HG03175 (cell line): ENCODE measurements at regions not wholly inside any gene's neighbourhood (a gene's known extent, or its start where the extent isn't known, plus 50 kb on each side); places are given as distances from the start of the nearest gene placed in this dataset.

Experiments
- ATAC-seq: cut with Tn5 transposase; IDR thresholded peaks from one replicate; pipeline ENCODE4 v1.9.1; 2021; ENCODE audit warnings: mild to moderate bottlenecking, moderate library complexity; ENCODE audit not compliant: unreplicated experiment

DNA sequence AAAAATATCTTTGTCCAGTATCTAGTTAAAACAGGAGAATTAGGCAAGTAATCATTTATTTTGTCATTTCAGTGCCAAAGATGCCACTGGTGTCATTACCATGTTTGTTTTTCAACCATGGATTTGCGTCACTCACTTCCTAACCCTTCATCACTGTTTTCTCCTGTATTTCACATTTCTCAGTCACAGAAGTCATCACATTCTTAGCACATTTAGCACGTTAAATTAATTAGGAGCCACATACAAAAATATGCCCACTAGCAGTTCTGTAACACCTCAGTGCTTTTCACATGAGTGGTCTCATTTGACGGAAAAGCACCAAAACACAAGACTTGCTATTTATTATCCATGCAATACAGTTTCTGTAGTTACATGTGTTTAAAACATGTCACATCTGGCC lies 546.0 kb downstream of the METTL15 start:
- no peak for ATAC-seq

DNA sequence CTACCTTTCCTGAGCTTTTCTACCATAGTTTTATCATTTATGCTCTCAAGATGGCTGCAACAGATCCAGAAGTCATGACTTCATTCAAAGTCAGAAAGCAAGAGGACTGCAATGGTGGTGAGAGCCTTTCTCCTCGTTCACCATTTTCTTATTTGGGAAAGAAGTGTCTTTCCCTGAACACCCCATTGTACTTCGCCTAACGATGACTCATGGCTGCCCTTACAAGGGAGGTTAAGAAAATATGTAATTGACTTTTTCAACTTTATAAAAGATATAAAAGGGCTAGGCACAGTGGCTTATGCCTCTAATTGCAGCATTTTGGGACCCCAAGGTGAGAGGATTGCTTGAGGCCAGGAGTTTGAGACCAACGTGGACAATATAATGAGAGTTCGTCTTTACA lies 541.7 kb downstream of the METTL15 start:
- no peak for ATAC-seq

DNA sequence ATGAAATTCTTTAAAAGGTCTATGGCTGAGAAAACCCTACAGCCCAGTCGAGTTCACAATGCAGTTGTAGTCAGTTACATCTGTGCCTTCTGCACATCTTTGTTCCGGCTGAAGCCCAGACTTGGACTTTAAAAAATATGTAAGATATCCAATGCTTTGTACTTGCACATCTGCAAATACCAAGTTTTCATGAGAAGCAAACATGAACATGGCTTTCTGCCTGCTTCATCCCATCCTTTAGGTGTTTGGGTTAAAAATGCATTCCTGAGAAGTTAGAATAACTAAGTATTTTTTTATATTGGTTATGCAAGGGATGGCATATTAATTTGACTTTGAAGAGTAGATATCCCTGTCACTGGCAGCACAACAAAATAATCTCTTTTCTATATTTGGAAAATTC lies 528.4 kb downstream of the METTL15 start:
- ATAC-seq = no peak

DNA sequence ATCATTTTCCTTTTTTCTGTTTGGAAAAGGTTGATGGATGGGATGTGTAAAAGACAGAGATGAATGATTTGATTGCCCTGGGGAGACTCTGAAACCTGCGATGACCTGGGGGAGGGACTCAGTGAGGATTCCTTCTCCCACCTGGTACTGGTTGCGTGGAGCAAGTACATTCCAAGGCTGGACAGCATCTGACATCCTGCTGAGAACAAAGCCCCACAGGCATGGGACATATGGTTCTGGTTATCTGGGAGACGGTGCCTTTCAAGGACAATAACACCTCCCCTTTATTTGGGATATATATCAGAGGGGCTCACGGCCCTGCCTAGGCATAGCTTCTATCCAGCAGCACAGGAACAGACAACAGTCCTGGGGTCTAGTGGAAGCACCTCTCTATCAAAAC lies 527.8 kb downstream of the METTL15 start:
- ATAC-seq = no peak

DNA sequence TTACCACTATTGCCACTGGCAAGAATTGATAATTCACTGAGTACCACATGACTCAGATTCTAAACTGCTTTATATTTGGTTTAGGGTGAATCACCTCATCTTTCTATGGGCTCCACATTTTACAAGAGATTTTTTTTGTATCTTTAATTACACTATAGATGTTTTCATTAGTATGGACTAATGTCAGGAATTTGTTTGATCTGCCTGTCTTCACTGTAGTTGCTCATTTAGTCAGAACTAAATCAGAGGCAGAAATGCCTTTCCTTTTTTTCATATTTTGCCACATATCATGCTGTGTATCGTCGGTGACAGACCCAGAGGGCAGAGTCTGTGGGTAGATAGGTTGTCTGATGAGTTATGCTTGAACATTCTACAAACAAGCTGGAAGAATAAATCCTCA lies 524.1 kb downstream of the METTL15 start:
- no peak for ATAC-seq

DNA sequence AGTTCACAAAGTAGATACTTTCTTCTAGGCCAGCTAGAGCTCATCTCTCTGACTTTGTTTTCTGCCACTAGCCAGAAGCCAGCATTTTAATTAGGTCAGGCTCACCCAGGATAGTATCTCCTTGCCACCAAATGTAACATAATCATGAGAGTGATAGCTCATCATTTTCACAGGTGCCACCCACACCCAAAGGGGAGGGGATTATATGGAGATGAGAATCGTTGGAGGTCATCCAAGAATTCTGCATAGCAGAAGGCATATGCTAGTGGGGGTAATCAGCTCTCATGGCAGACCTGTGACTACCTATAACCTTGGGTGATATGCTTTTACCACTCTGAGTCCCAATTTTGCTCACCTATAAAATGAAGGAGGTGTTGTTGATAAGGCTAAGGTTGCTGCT lies 523.0 kb downstream of the METTL15 start:
- ATAC-seq = no peak

DNA sequence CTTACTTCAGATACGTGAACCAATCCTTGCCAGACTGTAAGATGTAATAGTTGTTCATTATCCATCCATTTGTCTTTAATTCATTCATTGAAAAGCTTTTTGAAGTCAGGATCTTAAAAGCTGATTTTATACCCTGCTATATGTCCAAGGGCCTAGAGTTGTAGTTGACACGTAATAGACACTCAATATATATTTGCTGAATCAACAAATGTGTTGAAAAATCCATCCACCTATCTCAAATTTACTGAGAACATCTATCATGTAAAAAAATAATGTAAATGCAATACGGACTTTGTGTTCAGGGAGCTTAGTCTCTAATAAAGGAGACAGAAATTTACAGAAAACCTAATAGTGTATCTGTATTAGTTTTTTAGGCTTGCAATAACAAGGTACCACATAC lies 521.0 kb downstream of the METTL15 start:
- no peak for ATAC-seq

DNA sequence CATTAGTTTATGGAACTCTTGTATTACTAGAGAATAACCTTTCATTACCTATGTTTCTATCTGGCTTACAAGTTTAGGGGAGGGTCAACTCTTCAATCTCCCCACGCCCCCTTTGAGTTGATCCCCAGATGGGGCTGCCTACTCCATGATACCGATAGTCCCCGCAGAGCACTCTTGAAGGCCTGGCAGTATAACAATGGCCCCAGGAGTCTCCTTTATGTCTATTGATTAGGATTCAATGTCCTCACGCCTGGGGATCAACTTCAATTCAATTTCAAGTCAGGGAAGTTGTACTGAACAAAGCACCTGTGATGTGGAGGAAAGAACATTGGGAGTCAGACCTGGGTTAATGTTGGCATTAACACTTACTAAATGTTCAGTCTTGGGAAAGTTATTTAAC lies 520.2 kb downstream of the METTL15 start:
- ATAC-seq = no peak

DNA sequence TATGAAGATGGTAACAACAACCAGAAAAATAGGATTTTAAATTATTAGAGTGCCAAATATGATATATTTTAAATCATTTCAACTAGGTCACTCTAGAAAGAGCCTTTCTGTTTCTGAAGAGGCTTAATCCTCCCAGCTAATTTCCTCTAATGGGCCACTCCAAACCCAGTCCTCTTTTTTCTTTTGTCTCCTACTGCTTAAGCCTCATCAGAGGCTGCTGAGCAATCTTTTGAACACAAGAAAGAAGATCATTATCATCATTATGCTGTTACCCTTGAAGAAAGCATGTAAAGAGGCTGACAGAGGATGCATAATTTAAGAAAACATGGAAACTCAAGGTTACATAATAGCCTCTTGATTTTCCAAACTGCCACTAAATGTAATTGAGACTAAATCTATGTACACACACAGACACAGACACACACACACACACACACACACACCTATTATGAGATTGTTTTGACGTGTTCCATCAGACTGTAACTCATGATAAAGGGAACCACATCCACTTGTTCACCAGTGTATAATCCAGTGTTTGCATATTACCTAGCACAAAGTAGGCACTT lies 519.6 kb downstream of the METTL15 start:
- no peak for ATAC-seq

DNA sequence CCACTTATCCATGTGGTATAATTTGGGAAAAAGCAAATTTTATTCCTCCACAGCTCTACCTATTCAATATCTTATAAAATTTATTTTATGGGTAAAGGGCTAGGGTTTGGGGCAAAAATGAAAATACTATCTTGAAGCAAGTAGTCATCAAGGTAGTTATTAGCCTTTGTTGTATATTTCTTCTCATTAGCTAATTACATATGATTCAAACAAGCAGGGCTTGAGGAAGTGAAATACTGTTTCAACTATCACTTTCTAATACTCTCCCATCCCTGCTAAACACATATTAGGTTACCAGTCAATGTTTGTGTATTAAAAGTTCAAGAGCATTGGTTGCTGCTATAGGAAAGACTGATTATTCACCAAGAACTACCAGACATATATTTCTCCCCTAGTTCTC lies 517.3 kb downstream of the METTL15 start:
- ATAC-seq = no peak

DNA sequence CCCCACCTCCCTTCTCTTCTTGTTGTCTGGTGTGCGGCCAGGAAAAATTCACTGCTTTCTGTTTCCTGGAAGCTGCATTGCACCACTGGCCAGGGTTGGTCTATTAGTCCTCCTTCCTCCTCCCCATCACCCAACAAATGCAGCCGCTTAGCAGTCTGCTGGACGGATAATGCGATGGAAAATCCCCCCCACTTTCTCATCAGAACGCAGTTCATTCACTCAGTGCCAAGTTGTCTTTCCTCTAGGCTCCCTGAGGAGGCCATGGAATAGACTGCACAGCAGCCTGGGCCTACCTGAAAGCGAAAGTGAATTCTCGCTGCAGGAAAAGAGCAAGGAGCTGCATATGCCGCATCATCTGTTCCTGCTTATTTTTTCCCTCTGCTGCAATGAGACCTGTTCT lies 513.6 kb downstream of the METTL15 start:
- no peak for ATAC-seq

DNA sequence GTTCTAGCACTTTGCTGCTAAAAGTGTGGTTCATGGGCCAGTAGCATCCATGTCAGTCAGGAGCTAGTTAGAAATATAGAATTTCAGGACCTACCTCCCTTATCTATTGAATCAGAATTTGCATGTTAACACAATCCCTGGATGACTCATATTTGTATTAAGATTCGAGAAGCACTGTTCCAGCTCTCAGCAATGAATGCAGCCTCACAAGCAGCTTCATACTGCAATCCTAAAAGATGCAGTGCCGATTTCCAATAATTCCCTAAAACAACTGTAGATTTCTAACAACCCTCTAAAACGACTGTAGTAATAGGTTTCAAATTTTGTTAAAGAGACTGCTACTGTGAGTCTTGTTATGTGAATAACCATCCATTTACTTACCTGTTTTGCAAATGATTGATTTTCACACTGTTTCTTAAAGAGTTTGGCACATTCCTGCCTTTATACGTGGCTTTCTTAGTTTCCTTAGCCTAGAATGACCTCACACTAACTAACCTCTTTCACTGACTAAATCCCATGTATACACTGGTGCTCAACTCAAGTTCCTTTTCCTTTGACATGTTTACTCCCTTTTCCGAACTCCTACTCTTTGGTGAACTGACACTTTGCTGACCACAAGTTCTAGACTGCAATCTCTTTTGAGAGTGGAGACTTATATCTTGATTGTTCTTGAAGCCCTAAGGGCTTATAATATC lies 511.8 kb downstream of the METTL15 start:
- no peak for ATAC-seq

DNA sequence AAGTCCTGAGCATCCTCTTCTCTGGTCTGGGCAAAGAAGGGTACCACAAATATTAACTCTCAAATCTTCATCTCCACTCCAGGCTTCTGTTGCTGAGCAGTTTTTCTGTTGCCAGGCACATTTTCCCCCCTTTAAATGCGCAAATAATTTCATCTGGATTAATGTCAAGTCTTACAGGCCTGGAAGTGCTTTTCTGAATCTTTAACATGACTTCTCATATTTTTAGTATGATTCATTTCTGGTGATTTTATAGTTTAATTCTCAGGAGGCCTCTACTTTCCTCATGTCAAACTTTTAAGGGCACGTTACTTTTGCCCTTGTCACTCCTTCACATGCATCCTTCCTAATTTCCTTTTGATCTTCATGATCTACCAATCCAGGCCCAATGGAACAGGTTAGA lies 510.2 kb downstream of the METTL15 start:
- ATAC-seq = no peak

DNA sequence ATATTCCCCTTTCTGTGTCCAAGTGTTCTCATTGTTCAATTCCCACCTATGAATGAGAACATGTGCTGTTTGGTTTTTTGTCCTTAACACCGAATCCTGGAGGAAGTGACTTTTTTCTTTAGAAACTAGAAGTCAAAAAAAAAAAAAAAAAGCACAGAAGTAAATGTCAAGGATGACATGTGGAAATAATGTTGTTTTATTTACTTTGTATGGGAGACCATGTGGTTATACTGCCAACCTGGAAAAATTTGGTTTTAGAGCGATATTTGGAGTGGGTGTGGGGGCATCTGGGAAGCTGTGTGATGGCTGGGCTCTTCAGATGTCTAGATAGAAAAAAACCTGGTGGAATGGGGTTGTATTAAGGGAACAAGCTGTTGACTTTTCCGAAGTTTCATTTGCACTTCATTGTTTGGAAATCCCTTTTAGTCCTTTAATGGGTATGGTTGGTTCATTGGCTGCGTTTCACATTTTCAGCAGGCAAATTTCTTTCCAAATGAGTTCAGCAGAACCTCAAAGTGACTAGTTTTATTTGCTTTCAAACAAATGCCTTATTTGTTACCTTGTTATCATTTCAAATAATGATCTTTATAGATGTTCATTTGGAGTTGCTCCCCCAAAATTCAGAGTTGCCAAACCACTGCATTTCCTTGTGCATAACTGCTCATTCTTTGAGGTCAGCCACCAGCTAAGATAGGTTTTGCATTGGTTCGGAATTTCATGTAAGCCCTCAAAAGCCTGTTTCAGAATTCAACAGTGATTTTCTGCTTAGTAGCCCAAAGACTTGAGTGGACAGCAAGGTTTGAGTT lies 508.2 kb downstream of the METTL15 start:
- no peak for ATAC-seq

DNA sequence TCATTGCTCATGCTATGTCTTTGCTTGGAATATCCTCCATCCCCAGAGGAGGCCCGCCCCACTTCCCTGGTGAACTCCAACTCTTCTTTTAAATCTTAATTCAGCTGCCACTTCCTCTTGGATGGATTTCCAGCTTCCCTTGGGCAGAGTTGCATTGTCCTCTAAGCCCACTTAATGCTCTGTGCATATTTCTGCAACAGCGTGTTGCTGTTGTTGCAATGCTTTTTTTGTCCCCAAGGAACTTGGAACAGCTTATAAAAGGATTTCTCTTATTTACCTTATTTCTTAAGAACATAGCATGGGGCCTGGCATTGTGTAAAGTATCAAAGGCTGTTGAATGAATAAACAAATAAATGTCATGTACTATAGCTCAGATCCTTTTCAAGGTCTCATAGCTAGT lies 507.4 kb downstream of the METTL15 start:
- ATAC-seq = no peak

DNA sequence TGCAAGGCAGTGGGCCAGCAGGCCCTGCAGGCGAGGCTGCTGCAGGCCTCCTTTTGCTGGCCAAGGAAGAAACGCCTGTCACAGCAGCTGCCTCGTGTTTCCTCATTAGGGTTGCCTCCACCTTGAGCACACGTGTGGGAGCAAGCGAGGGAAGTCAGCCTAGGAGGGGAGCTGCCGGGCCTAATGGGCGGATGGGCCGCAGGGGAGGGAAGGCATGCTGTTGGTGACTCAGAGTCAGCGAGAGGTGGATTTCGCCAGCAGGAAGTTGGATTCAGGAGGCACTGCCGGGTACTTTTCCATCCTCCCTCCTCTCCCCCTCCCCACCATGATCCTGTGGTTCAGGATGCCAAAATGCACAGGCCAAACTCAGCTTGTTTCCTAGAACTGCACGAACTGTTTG lies 498.7 kb downstream of the METTL15 start:
- no peak for ATAC-seq

DNA sequence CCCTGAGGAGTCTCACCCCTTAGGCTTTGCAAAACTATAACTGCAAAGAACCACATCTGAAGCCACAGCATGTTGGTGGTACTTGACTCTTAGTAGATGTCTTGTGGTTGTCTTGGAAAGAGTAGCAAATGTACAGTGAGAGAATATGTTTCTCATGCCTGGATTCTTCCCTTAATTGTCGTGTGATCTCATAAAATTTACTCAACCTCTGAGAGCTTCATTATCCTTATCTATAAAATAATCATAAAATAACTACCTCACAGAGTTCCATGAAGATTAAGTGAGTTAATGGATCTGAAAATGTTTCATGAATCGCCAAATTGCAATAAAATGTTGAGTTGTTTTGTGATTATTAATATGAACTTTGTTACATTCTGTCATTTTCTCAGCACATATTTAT lies 491.5 kb downstream of the METTL15 start:
- no peak for ATAC-seq

DNA sequence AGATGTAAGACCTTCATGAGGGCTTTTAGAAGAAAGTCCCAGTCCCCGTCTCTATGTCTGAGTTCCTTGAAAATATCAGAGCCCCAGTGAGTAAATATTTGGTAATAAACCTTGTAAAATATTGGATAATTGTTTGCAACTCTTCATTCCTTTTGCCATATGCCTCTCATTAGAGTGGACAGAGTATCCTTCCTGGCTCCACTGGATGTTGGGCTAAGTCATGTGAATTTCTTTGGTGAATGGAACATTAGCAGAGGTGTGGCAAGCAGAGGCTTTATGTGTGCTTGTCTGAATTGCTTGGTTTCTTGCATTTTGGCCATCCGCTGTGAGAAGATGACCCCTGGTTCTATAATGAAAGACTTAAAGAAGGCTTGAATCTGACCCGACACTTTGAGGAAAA lies 490.3 kb downstream of the METTL15 start:
- ATAC-seq = no peak

DNA sequence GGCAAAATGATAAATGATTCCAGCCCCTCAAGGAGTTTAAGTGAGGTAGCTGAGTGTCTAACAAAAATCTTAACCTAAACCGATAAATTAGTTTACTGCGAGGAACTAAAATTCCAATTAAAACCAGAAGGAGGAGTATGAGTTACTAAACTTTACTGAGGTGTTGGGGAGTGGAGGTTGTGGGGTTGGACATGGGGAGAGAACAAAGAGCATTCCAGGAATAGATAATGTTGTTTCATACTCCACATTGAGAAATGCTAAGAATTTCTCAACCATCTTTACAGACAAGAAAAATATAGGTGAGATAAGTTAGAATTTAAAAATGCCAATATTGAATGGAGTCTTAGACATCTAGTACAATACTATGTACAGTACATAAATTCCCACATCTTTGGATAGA lies 488.6 kb downstream of the METTL15 start:
- ATAC-seq = no peak

DNA sequence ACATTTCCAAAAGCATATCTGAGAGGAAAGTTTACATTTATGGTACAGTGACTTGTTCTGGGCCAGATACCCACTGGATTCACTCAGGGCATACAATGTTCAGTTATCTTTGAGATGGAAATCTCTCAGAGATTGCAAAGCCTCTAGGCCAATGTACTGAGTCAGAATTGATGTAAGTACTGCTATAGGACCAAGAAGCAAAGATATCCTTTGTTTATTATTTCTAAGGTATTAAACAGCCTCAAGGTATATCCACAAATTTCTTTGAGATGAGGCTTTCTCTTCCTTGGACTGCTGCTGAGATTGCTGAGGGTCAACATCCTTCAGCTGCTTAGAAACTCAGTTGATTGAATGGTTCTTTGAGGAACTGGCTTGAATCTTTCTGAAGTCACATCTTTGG lies 484.0 kb downstream of the METTL15 start:
- ATAC-seq = no peak

DNA sequence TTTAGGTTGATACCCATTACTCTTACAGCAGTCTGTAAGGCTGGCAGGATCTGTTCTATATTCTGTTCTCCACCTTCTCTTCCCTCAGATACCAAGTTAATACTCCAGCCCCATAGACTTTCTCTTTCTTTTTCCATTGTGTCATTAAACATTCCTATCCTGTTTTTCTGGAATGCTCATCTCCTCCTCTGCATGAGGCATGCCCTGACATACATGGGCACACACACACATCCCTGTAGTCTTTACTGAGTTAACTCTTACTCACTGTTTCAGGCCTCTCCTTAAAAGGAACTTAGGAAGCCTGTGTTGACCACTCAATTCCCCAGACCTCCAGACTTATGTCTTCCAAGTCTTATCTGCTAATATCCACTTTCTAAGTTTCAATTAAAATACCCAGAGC lies 476.8 kb downstream of the METTL15 start:
- ATAC-seq = no peak

DNA sequence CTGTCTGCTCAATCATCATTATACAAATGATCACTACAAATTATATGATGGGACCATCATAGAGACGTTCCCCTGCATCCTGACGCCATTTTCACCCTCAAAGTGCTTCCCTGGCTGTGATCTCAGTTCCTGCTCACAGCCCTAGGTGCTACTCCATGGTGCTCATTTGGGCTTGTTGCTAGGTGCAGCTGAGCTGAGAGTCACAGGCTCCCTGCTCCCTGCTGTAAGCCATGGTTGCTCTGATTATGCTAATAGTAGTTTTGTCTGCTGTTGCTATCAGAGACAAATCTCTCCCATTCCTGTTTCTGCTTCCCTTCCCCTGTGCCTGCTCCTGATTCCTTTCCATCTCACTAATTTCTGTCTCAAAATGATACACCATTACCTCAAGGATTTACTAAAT lies 474.3 kb downstream of the METTL15 start:
- no peak for ATAC-seq
